ENCODE measurements at regions not wholly inside any gene's neighbourhood (a gene's known extent, or its start where the extent isn't known, plus 50 kb on each side); places are given as distances from the start of the nearest gene placed in this dataset.

GRCh38 chr2:62293490-62294271 lies 97.8 kb downstream of the B3GNT2 start:
- intact Hi-C loops (cut with DNase I), result no loop called here
- DNase-seq, result peak in 21 of 42 donors; percentile 9 to 55 (median 30)

GRCh38 chr2:62293151-62293489 lies 97.2 kb downstream of the B3GNT2 start:
- intact Hi-C loops (cut with DNase I), result no loop called here
- no peak for DNase-seq

- intact Hi-C loops (cut with DNase I), result no loop called here
- DNase-seq, result peak in 14 of 42 donors; percentile 12 to 76 (median 30)
Measured at GRCh38 chr2:62292190-62292589, 96.3 kb downstream of the B3GNT2 start.

DNA sequence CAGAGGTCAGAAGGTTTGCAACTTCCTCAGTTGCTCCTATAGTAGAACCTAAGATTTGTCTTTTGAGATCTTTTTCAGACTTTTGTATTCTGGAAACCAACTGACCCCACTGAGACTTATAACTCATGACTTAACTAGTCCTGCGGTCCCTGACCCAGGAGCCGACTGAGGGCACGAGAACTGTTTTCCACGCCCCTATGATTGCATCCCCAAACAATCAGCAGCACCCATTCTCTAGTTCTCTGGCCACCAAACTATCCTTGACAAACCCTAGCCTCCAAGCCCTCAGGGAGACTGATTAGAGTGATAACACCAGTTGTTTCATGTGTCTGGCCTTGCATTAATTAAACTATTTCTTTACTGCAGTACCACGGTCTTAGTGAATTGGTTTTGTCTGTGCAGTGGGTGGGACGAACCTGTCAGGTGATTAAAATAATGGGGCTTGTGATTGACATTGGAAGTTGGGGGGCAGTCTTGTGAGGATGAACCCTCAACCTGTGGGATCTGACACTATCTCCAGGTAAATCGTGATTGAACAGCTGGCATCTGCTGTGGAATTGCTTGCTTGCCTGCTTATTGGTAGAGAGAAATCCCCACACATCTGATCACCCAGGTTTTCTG lies 95.7 kb downstream of the B3GNT2 start:
- DNase-seq, result no peak
- intact Hi-C loops (cut with DNase I), result no loop called here

DNA sequence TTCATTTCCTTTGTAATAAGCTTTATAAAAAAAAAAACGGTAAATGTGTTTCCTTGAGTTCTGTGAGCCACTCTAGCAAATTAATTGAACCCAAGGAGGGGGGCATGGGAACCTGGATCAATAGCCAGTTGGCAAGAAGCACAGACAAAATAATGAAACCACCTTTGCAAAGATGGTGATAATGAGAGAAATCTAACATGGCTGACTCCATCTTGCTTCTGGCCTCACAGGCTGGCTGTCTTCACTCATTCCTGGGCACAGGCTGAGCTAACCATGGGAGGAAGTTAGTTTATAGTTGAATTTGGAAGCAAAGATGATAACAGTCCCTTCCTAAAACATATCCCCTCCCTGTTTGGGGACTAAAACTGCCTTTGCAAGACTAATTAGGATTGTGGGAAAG lies 95.1 kb downstream of the B3GNT2 start:
- no peak for DNase-seq
- intact Hi-C loops (cut with DNase I), result no loop called here

GRCh38 chr2:62287899-62288880 lies 92.3 kb downstream of the B3GNT2 start:
- intact Hi-C loops (cut with DNase I), result no loop called here
- no peak for DNase-seq

- intact Hi-C loops (cut with DNase I), result no loop called here
- DNase-seq, result no peak
Measured at GRCh38 chr2:62287282-62287681, 91.4 kb downstream of the B3GNT2 start.

DNA sequence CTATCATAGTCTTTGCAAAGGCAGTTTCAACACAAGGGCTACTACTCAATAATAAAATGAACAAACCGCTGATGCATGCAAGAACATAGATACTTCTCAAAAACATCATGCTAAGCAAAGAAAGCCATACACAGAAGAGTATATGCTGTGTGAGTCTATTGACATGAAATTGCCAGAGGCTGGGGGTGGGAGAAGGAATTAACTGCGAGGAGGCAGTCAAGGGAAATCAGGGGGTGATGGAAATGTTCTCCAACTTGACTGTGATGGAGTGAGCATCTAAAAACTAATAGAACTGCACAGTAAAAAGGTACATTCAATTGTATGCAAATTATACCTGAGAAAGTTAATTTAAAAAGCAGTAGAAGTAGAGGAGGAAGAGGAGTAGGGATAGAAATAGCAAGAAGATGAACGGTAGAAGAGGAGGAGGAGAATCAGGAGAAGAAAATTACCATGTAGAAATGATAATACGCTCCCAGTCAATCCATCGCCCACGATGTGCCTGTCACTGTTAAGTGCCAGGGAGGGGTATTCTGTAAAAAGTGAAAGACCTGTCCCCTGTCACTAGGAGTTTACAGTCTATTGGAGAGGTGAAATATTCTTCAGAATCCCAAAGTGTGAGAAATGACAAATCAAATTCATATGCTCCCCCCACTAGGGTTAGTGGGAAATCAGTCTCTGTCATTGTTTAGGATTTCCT lies 90.3 kb downstream of the B3GNT2 start:
- intact Hi-C loops (cut with DNase I), result no loop called here
- DNase-seq, result peak in 32 of 42 donors; percentile 19 to 80 (median 48)

- DNase-seq, result no peak
- intact Hi-C loops (cut with DNase I), result no loop called here
Measured at GRCh38 chr2:62284980-62285379, 89.1 kb downstream of the B3GNT2 start.

- DNase-seq, result no peak
- intact Hi-C loops (cut with DNase I), result no loop called here
Measured at GRCh38 chr2:62284471-62284870, 88.6 kb downstream of the B3GNT2 start.

GRCh38 chr2:62283147-62283546 lies 87.2 kb downstream of the B3GNT2 start:
- intact Hi-C loops (cut with DNase I), result no loop called here

GRCh38 chr2:62281663-62282062 lies 85.7 kb downstream of the B3GNT2 start:
- intact Hi-C loops (cut with DNase I), result no loop called here
- DNase-seq, result peak in 2 of 42 donors; percentile 16 to 29

More at GRCh38 chr2:62283147-62283546, 87.2 kb downstream of the B3GNT2 start:
- no peak for DNase-seq

DNA sequence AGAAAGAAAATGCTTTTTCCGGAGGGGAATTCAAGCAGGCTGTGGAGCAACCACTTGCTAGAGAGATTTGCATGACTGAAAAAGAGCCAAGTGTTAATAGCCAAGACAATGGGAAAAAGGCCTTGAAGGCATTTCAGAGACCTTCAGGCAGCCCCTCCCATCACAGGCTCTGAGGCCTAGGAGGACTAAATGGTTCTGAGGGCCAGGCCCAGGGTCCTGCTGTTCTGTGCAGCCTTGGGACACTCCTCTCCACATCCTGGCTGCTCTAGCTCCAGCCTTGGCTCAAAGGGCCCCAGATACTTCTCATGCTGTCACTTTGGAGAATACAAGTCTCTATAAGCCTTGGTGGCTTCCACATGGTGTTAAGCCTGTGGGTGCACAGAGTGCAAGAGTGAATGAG lies 81.8 kb downstream of the B3GNT2 start:
- intact Hi-C loops (cut with DNase I), result no loop called here
- DNase-seq, result no peak

All from head of caudate nucleus (tissue), 42 donors.